ENCODE measurements at regions not wholly inside any gene's neighbourhood (a gene's known extent, or its start where the extent isn't known, plus 50 kb on each side); places are given as distances from the start of the nearest gene placed in this dataset.

- no peak for DNase-seq
Observed at GRCh38 chr1:104868794-104869193, 1119.1 kb downstream of the AMY1C start.

- DNase-seq = no peak
Observed at GRCh38 chr1:104874044-104874443, 1124.3 kb downstream of the AMY1C start.

- DNase-seq = no peak
Observed at GRCh38 chr1:104878203-104878909, 1128.7 kb downstream of the AMY1C start.

GRCh38 chr1:104884939-104885338 is 1135.2 kb downstream of the AMY1C start:
- DNase-seq = no peak

GRCh38 chr1:104905322-104905721 is 1155.6 kb downstream of the AMY1C start:
- no peak for DNase-seq

GRCh38 chr1:104906141-104906540 is 1156.4 kb downstream of the AMY1C start:
- DNase-seq = no peak

GRCh38 chr1:104919188-104919587 is 1169.5 kb downstream of the AMY1C start:
- DNase-seq = no peak

- no peak for DNase-seq
Observed at GRCh38 chr1:104921525-104921924, 1171.8 kb downstream of the AMY1C start.

GRCh38 chr1:104923075-104923474 is 1173.4 kb downstream of the AMY1C start:
- no peak for DNase-seq

- no peak for DNase-seq
Observed at GRCh38 chr1:104929280-104929679, 1179.6 kb downstream of the AMY1C start.

GRCh38 chr1:104932030-104932915 is 1182.6 kb downstream of the AMY1C start:
- no peak for DNase-seq

- no peak for DNase-seq
Observed at GRCh38 chr1:104932949-104933679, 1183.4 kb downstream of the AMY1C start.

- DNase-seq = no peak
Observed at GRCh38 chr1:104933846-104934245, 1184.1 kb downstream of the AMY1C start.

GRCh38 chr1:104945406-104945805 is 1195.7 kb downstream of the AMY1C start:
- DNase-seq = no peak

GRCh38 chr1:104946558-104947210 is 1197.0 kb downstream of the AMY1C start:
- DNase-seq = no peak

GRCh38 chr1:104953555-104953954 is 1203.9 kb downstream of the AMY1C start:
- DNase-seq = no peak

- DNase-seq = no peak
Observed at GRCh38 chr1:104973516-104973915, 1223.8 kb downstream of the AMY1C start.

- DNase-seq = no peak
Observed at GRCh38 chr1:104979651-104980050, 1230.0 kb downstream of the AMY1C start.

GRCh38 chr1:104987210-104987609 is 1237.5 kb downstream of the AMY1C start:
- no peak for DNase-seq

GRCh38 chr1:104989012-104989411 is 1239.3 kb downstream of the AMY1C start:
- DNase-seq = no peak

- DNase-seq = no peak
Observed at GRCh38 chr1:104991702-104992101, 1242.0 kb downstream of the AMY1C start.

- no peak for DNase-seq
Observed at GRCh38 chr1:105000793-105001192, 1251.1 kb downstream of the AMY1C start.

- no peak for DNase-seq
Observed at GRCh38 chr1:105004515-105004914, 1254.8 kb downstream of the AMY1C start.

Measured in NCI-H226 (cell line).